Liver (tissue), 7 donors: ENCODE measurements at regions not wholly inside any gene's neighbourhood (a gene's known extent, or its start where the extent isn't known, plus 50 kb on each side); places are given as distances from the start of the nearest gene placed in this dataset.

Source experiments
- DNase-seq: peaks from one replicate; pipeline ENCODE4 v3.0.0-alpha.2; 2017; ENCODE audit warnings: low spot score
- H3K27ac ChIP-seq, 2 donors: one replicate each; pipeline ENCODE4 v1.7.0; 2013; ENCODE audit warnings: inconsistent platforms in 2 of 2, low read length in 2 of 2, control low read depth in 1 of 2, low read depth in 1 of 2, mild to moderate bottlenecking in 1 of 2
- H3K27me3 ChIP-seq, 4 donors: one replicate each; pipeline versions ENCODE4 v1.6.1 to v1.7.0; 2013; ENCODE audit warnings: low read length in 3 of 4, inconsistent platforms in 1 of 4, mild to moderate bottlenecking in 1 of 4, moderate library complexity in 1 of 4; ENCODE audit not compliant: control insufficient read depth in 4 of 4, insufficient read depth in 4 of 4
- H3K36me3 ChIP-seq, 4 donors: one replicate each; pipeline versions ENCODE4 v1.6.1 to v1.7.0; 2013; ENCODE audit warnings: low read length in 3 of 4, mild to moderate bottlenecking in 3 of 4, low read depth in 1 of 4, moderate library complexity in 1 of 4; ENCODE audit not compliant: control insufficient read depth in 4 of 4, insufficient read depth in 3 of 4
- H3K4me1 ChIP-seq, 4 donors: one replicate each; pipeline versions ENCODE4 v1.6.1 to v1.7.0; 2013; ENCODE audit warnings: low read length in 3 of 4, mild to moderate bottlenecking in 3 of 4, moderate library complexity in 1 of 4; ENCODE audit not compliant: control insufficient read depth in 4 of 4, insufficient read depth in 4 of 4
- H3K4me3 ChIP-seq, 3 donors: one replicate each; pipeline versions ENCODE4 v1.6.1 to v1.7.0; 2013; ENCODE audit warnings: low read length in 3 of 3, control low read depth in 1 of 3, low read depth in 1 of 3, mild to moderate bottlenecking in 1 of 3
- H3K9ac ChIP-seq, 2 donors: one replicate each; pipeline ENCODE4 v1.7.0; 2013; ENCODE audit warnings: low read length in 2 of 2, mild to moderate bottlenecking in 2 of 2, moderate library complexity in 2 of 2, control low read depth in 1 of 2, low read depth in 1 of 2
- H3K9me3 ChIP-seq, 4 donors: one replicate each; pipeline versions ENCODE4 v1.6.1 to v1.7.0; 2013; ENCODE audit warnings: low read length in 3 of 4; ENCODE audit not compliant: control insufficient read depth in 4 of 4
- FOXA1 ChIP-seq: IDR thresholded peaks from 2 replicates; pipeline ENCODE4 v1.6.1; 2016; ENCODE audit warnings: antibody characterized with exemption
- JUND ChIP-seq, 2 donors: IDR thresholded peaks; 2 replicates each; pipeline ENCODE4 v1.6.1; 2016; ENCODE audit warnings: antibody characterized with exemption in 2 of 2
- MAX ChIP-seq: IDR thresholded peaks from 2 replicates; pipeline ENCODE4 v1.6.1; 2016; ENCODE audit warnings: antibody characterized with exemption
- RAD21 ChIP-seq, 2 donors: IDR thresholded peaks; 2 replicates each; pipeline ENCODE4 v1.6.1; 2016; ENCODE audit warnings: antibody characterized with exemption in 2 of 2, mild to moderate bottlenecking in 2 of 2
- REST ChIP-seq: IDR thresholded peaks from 2 replicates; pipeline ENCODE4 v1.6.1; 2016; ENCODE audit warnings: antibody characterized with exemption, mild to moderate bottlenecking
- RXRA ChIP-seq, 2 donors: IDR thresholded peaks; 2 replicates each; pipeline ENCODE4 v1.6.1; 2017 to 2018; ENCODE audit warnings: antibody characterized with exemption in 2 of 2, mild to moderate bottlenecking in 1 of 2
- YY1 ChIP-seq: IDR thresholded peaks from 2 replicates; pipeline ENCODE4 v1.6.1; 2016; ENCODE audit warnings: antibody characterized with exemption, mild to moderate bottlenecking
- ZBTB33 ChIP-seq: IDR thresholded peaks from 2 replicates; pipeline ENCODE4 v1.6.1; 2016; ENCODE audit warnings: antibody characterized with exemption
- WGBS: extraction: QIAGEN DNeasy Blood & Tissue Kit; methylation state at CpG from one replicate; pipeline ENCODE4 v1.1.7; 2013; 5-methylcytosine and 5-hydroxymethylcytosine counted together
- donor health status: healthy.
- donor health status: healthy.
- donor health status: healthy.
- donor health status: healthy.

- no peaks in the 10 kb centered on the region for H3K27me3 ChIP-seq
- no peak overlapping the region for H3K9ac ChIP-seq
- H3K36me3 ChIP-seq = no peaks in the 10 kb centered on the region
- no peak overlapping the region for H3K27ac ChIP-seq
- no peaks in the 10 kb centered on the region for H3K9me3 ChIP-seq
- H3K4me1 ChIP-seq = no peaks in the 10 kb centered on the region
- TF ChIP-seq FOXA1 (no peak), JUND (IDR thresholded peaks at IDR 0.05) (no peak), YY1 (no peak), RXRA (IDR thresholded peaks at IDR 0.05) (no peak), REST (no peak), MAX (no peak), RAD21 (IDR thresholded peaks at IDR 0.05) (peak in 1 of 2 donors; percentile 21)
- DNase-seq = no peak
- H3K4me3 ChIP-seq = no peak overlapping the region
These were observed 425.8 kb downstream of the FRK start for GRCh38 chr6:115634887-115635286.

GRCh38 chr6:115634131-115634530, 426.6 kb downstream of the FRK start:
- H3K9me3 ChIP-seq = no peaks in the 10 kb centered on the region
- no peaks in the 10 kb centered on the region for H3K36me3 ChIP-seq
- H3K4me3 ChIP-seq = no peak overlapping the region
- no peak overlapping the region for H3K27ac ChIP-seq
- H3K4me1 ChIP-seq = no peaks in the 10 kb centered on the region
- no peak overlapping the region for H3K9ac ChIP-seq
- DNase-seq = no peak
- 86% methylated on average over 2 of the region's 2 CpGs for WGBS
- no peaks in the 10 kb centered on the region for H3K27me3 ChIP-seq
- no peak for TF ChIP-seq MAX
- TF ChIP-seq REST = no peak
- TF ChIP-seq YY1 = no peak
- no peak for TF ChIP-seq ZBTB33
